Cardiac muscle cell (in vitro differentiated cells and primary cell): ENCODE measurements at regions not wholly inside any gene's neighbourhood (a gene's known extent, or its start where the extent isn't known, plus 50 kb on each side); places are given as distances from the start of the nearest gene placed in this dataset.

ENCODE experiments used
- DNase-seq, 2 donors: peaks; one replicate each; pipeline versions ENCODE4 v3.0.0 to v3.0.0-alpha.2; 2010 to 2017; ENCODE audit warnings: low read depth in 1 of 2, low spot score in 1 of 2
- H3K27ac ChIP-seq: fragments of 200-600 bp; sonication (generic); 2 replicates; pipeline ENCODE4 v1.5.1; 2016
- H3K27me3 ChIP-seq: fragments of 200-600 bp; sonication (generic); 2 replicates; pipeline ENCODE4 v1.6.0; 2016; ENCODE audit warnings: control low read depth
- H3K36me3 ChIP-seq: fragments of 200-600 bp; sonication (generic); 2 replicates; pipeline ENCODE4 v1.5.1; 2016; ENCODE audit warnings: control low read depth
- H3K4me1 ChIP-seq: fragments of 200-600 bp; sonication (generic); 2 replicates; pipeline ENCODE4 v1.8.1; 2017; ENCODE audit warnings: low read depth, mild to moderate bottlenecking, mixed run types
- H3K4me3 ChIP-seq: fragments of 200-600 bp; sonication (generic); 2 replicates; pipeline ENCODE4 v1.5.1; 2016; ENCODE audit warnings: mild to moderate bottlenecking
- H3K9me3 ChIP-seq: fragments of 200-600 bp; sonication (generic); 2 replicates; pipeline ENCODE4 v1.5.1; 2017; ENCODE audit warnings: low read depth, mild to moderate bottlenecking, control low read depth
- CTCF ChIP-seq: IDR thresholded peaks from 2 replicates; pipeline ENCODE4 v1.5.1; 2012; ENCODE audit warnings: low read depth, mild to moderate bottlenecking, low read length

GRCh38 chr12:98374007-98374406 lies 141.4 kb upstream of the TMPO start:
- DNase-seq: peak in 1 of 2 donors; percentile 15
- Histone ChIP-seq H3K4me3 (no peak overlapping the region), H3K27ac (no peak overlapping the region), H3K36me3 (no peaks in the 10 kb centered on the region), H3K4me1 (no peaks in the 10 kb centered on the region), H3K9me3 (no peaks in the 10 kb centered on the region), H3K27me3 (no peaks in the 10 kb centered on the region)
- TF ChIP-seq CTCF: peak; percentile 25

GRCh38 chr12:98379106-98379505 lies 136.3 kb upstream of the TMPO start:
- Histone ChIP-seq H3K4me1 (peaks cover 7% of the 10 kb centered on the region), H3K36me3 (no peaks in the 10 kb centered on the region), H3K4me3 (no peak overlapping the region), H3K27me3 (no peaks in the 10 kb centered on the region), H3K27ac (no peak overlapping the region), H3K9me3 (no peaks in the 10 kb centered on the region)
- no peak for DNase-seq
- TF ChIP-seq CTCF: no peak

- no peak for TF ChIP-seq CTCF
- Histone ChIP-seq H3K4me3 (no peak overlapping the region), H3K4me1 (no peaks in the 10 kb centered on the region), H3K27me3 (no peaks in the 10 kb centered on the region), H3K36me3 (no peaks in the 10 kb centered on the region), H3K9me3 (no peaks in the 10 kb centered on the region), H3K27ac (no peak overlapping the region)
- no peak for DNase-seq
Measured at GRCh38 chr12:98385641-98386040, 129.7 kb upstream of the TMPO start.

- H3K27ac ChIP-seq: no peak overlapping the region
Measured at GRCh38 chr12:98387444-98387843, 127.9 kb upstream of the TMPO start.

GRCh38 chr12:98388126-98388525 lies 127.3 kb upstream of the TMPO start:
- Histone ChIP-seq H3K36me3 (no peaks in the 10 kb centered on the region), H3K27me3 (no peaks in the 10 kb centered on the region), H3K9me3 (no peaks in the 10 kb centered on the region), H3K4me1 (no peaks in the 10 kb centered on the region), H3K27ac (no peak overlapping the region), H3K4me3 (no peak overlapping the region)
- no peak for DNase-seq
- TF ChIP-seq CTCF: no peak

More at GRCh38 chr12:98387444-98387843, 127.9 kb upstream of the TMPO start:
- Histone ChIP-seq H3K4me1 (no peaks in the 10 kb centered on the region), H3K4me3 (no peak overlapping the region), H3K27me3 (no peaks in the 10 kb centered on the region), H3K36me3 (no peaks in the 10 kb centered on the region), H3K9me3 (no peaks in the 10 kb centered on the region)
- DNase-seq: no peak
- no peak for TF ChIP-seq CTCF

GRCh38 chr12:98389593-98389992 lies 125.8 kb upstream of the TMPO start:
- no peaks in the 10 kb centered on the region for H3K27me3 ChIP-seq
- H3K4me1 ChIP-seq: no peaks in the 10 kb centered on the region
- H3K36me3 ChIP-seq: no peaks in the 10 kb centered on the region
- H3K4me3 ChIP-seq: no peak overlapping the region
- H3K27ac ChIP-seq: no peak overlapping the region
- H3K9me3 ChIP-seq: no peaks in the 10 kb centered on the region
- DNase-seq: no peak
- no peak for TF ChIP-seq CTCF
